ENCODE measurements at regions not wholly inside any gene's neighbourhood (a gene's known extent, or its start where the extent isn't known, plus 50 kb on each side); places are given as distances from the start of the nearest gene placed in this dataset.

DNA sequence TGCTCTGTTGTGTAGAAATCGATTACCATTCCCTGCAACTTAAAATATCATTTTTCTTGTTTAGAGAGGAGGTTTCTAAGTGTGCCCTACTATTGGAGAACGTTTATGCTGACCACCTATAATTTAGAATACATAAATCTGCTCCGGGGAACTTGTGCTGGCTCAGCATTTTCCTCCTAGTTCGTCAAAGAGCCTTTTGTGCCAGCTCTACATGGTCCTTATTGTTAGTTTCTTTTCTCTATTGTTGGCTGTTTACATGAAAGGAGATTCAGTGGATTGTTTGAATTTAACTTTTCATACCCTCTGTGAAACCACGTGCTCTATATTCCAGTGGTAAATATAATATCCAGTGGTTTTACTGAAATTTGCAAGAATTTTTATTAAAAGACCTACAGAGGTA is 53.4 kb upstream of the ATP8A1 start:
- ChIA-PET CTCF (no interaction called here), RAD21 (ENCODE audit: low non-redundant PET in 1 of 2, low total read pairs in 2 of 2, uncharacterized antibody in 2 of 2, unreplicated experiment in 2 of 2) (no interaction called here), POLR2A (no interaction called here)
- ATAC-seq (no peak), DNase-seq (ENCODE audit: low read depth, low spot score) (no peak)
- Histone ChIP-seq H3K9ac (ENCODE audit: low read length) (no peak overlapping the region), H3K27me3 (ENCODE audit: insufficient read depth, low read length) (0 out of 2 replicates have a peak, but pooled peaks cover 2% of the 10 kb centered on the region), H3K9me2 (ENCODE audit: insufficient read depth) (no peaks in the 10 kb centered on the region), H3K79me2 (ENCODE audit: insufficient read depth, low read length) (no peaks in the 10 kb centered on the region), H3K4me2 (ENCODE audit: low read length) (no peak overlapping the region), H4K20me1 (ENCODE audit: insufficient read depth) (no peaks in the 10 kb centered on the region), H3K27ac (ENCODE audit: low read depth, low read length) (no peak overlapping the region), H3K4me1 (ENCODE audit: control insufficient read depth in 1 of 2, insufficient read depth in 2 of 2, low read length in 2 of 2) (no peaks in the 10 kb centered on the region), H3K36me3 (ENCODE audit: control insufficient read depth in 1 of 2, insufficient read depth in 2 of 2, low read length in 2 of 2) (no peaks in the 10 kb centered on the region), H3K9me3 (ENCODE audit: control insufficient read depth in 1 of 2, insufficient read depth in 1 of 2, low read depth in 1 of 2, low read length in 2 of 2) (no peaks in the 10 kb centered on the region), H3K4me3 (replicated peaks in 1 of 2; ENCODE audit: low read depth in 1 of 2, low read length in 2 of 2) (no peak overlapping the region), H2AFZ (ENCODE audit: low read depth, low read length, poor library complexity, severe bottlenecking) (no peak overlapping the region)
- intact Hi-C loops (cut with micrococcal nuclease) = no loop called here
- no peak for TF ChIP-seq POLR2A (IDR thresholded peaks at IDR 0.05; ENCODE audit: borderline replicate concordance, extremely low read depth, insufficient read depth, insufficient read length)
- no peak for TF ChIP-seq CBX3 (IDR thresholded peaks at IDR 0.05; ENCODE audit: low read depth)
- TF ChIP-seq, protein P1, sequence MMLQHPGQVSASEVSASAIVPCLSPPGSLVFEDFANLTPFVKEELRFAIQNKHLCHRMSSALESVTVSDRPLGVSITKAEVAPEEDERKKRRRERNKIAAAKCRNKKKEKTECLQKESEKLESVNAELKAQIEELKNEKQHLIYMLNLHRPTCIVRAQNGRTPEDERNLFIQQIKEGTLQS (IDR thresholded peaks at IDR 0.05) = no peak
- no peak for TF ChIP-seq CEBPB (IDR thresholded peaks at IDR 0.05; ENCODE audit: low read depth)
- TF ChIP-seq, protein P2, sequence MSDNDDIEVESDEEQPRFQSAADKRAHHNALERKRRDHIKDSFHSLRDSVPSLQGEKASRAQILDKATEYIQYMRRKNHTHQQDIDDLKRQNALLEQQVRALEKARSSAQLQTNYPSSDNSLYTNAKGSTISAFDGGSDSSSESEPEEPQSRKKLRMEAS (IDR thresholded peaks at IDR 0.05) = no peak
- no peak for TF ChIP-seq ZFX (IDR thresholded peaks at IDR 0.05)
- no peak for TF ChIP-seq SP1 (IDR thresholded peaks at IDR 0.05; ENCODE audit: low read depth)
- no peak for TF ChIP-seq ZNF274 (IDR thresholded peaks at IDR 0.05; ENCODE audit: low read depth, low read length)
- TF ChIP-seq FOSL1 (IDR thresholded peaks at IDR 0.05; ENCODE audit: low read depth) = no peak
- TF ChIP-seq ELF1 (IDR thresholded peaks at IDR 0.05; ENCODE audit: borderline replicate concordance, low read depth) = no peak
- TF ChIP-seq RAD21 (IDR thresholded peaks at IDR 0.05; ENCODE audit: low read depth) = no peak
- no peak for TF ChIP-seq JUND (IDR thresholded peaks at IDR 0.05)
- TF ChIP-seq TCF7L2 (IDR thresholded peaks at IDR 0.05; ENCODE audit: borderline replicate concordance, extremely low read depth, insufficient read depth, insufficient read length) = no peak
- TF ChIP-seq, protein P3, sequence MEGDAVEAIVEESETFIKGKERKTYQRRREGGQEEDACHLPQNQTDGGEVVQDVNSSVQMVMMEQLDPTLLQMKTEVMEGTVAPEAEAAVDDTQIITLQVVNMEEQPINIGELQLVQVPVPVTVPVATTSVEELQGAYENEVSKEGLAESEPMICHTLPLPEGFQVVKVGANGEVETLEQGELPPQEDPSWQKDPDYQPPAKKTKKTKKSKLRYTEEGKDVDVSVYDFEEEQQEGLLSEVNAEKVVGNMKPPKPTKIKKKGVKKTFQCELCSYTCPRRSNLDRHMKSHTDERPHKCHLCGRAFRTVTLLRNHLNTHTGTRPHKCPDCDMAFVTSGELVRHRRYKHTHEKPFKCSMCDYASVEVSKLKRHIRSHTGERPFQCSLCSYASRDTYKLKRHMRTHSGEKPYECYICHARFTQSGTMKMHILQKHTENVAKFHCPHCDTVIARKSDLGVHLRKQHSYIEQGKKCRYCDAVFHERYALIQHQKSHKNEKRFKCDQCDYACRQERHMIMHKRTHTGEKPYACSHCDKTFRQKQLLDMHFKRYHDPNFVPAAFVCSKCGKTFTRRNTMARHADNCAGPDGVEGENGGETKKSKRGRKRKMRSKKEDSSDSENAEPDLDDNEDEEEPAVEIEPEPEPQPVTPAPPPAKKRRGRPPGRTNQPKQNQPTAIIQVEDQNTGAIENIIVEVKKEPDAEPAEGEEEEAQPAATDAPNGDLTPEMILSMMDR (IDR thresholded peaks at IDR 0.05 in 2 of 3, conservative IDR thresholded peaks at IDR 0.05 in 1 of 3; ENCODE audit: borderline replicate concordance in 1 of 3, insufficient read depth in 1 of 3, low read depth in 2 of 3, low read length in 2 of 3) = no peak
- no peak for TF ChIP-seq SIN3A (IDR thresholded peaks at IDR 0.05; ENCODE audit: low read depth)
- BruUV-seq (replicated peaks) = no TSS peak
